H9 (cell line): ENCODE measurements at regions not wholly inside any gene's neighbourhood (a gene's known extent, or its start where the extent isn't known, plus 50 kb on each side); places are given as distances from the start of the nearest gene placed in this dataset.

ENCODE experiments used
- DNase-seq: peaks from one replicate; pipeline ENCODE4 v3.0.0-alpha.2; 2017
- H2AFZ ChIP-seq: one replicate; pipeline ENCODE4 v1.6.1; 2013; ENCODE audit warnings: mild to moderate bottlenecking, low read length, control low read depth, moderate library complexity
- H2AK5ac ChIP-seq: 2 replicates; pipeline ENCODE4 v1.6.1; 2013; ENCODE audit warnings: low read length, control low read depth, mixed read lengths; ENCODE audit not compliant: insufficient read length
- H2BK120ac ChIP-seq: one replicate; pipeline ENCODE4 v1.6.1; 2013; ENCODE audit warnings: low read depth, mild to moderate bottlenecking, low read length, control low read depth, inconsistent platforms; ENCODE audit not compliant: poor library complexity, severe bottlenecking
- H2BK12ac ChIP-seq: 2 replicates; pipeline ENCODE4 v1.6.1; 2013; ENCODE audit warnings: low read length, control low read depth, mixed read lengths, low read depth; ENCODE audit not compliant: insufficient read length
- H2BK15ac ChIP-seq: 2 replicates; pipeline ENCODE4 v1.6.1; 2013; ENCODE audit warnings: low read depth, low read length, control low read depth
- H2BK20ac ChIP-seq: one replicate; pipeline ENCODE4 v1.6.1; 2013; ENCODE audit warnings: low read depth, mild to moderate bottlenecking, low read length, control low read depth, inconsistent platforms; ENCODE audit not compliant: poor library complexity, severe bottlenecking
- H2BK5ac ChIP-seq: 2 replicates; pipeline ENCODE4 v1.6.1; 2013; ENCODE audit warnings: low read length, control low read depth, mixed read lengths; ENCODE audit not compliant: insufficient read length
- H3K14ac ChIP-seq: 2 replicates; pipeline ENCODE4 v1.6.1; 2013; ENCODE audit warnings: low read length, control low read depth; ENCODE audit not compliant: insufficient read depth
- H3K18ac ChIP-seq: 2 replicates; pipeline ENCODE4 v1.6.1; 2013; ENCODE audit warnings: low read depth, mild to moderate bottlenecking, mixed read lengths, low read length, control low read depth; ENCODE audit not compliant: insufficient read length
- H3K23ac ChIP-seq: 2 replicates; pipeline ENCODE4 v1.6.1; 2013; ENCODE audit warnings: low read length, control low read depth, mixed read lengths, low read depth; ENCODE audit not compliant: insufficient read length
- H3K23me2 ChIP-seq: 2 replicates; pipeline ENCODE4 v1.6.1; 2013; ENCODE audit warnings: low read depth, mild to moderate bottlenecking, mixed read lengths, low read length, control low read depth; ENCODE audit not compliant: insufficient read length, poor library complexity, severe bottlenecking
- H3K27ac ChIP-seq: 2 replicates; pipeline ENCODE4 v1.5.1; 2013; ENCODE audit warnings: low read length, control low read depth, mixed read lengths, low read depth; ENCODE audit not compliant: insufficient read length
- H3K27me3 ChIP-seq: 2 replicates; pipeline ENCODE4 v1.6.1; 2013; ENCODE audit warnings: low read length, control low read depth, inconsistent platforms; ENCODE audit not compliant: insufficient read depth
- H3K4ac ChIP-seq: 2 replicates; pipeline ENCODE4 v1.6.1; 2013; ENCODE audit warnings: low read depth, mild to moderate bottlenecking, control low read depth, inconsistent platforms, low read length, moderate library complexity
- H3K4me1 ChIP-seq: 2 replicates; pipeline ENCODE4 v1.6.1; 2013; ENCODE audit warnings: low read length, control low read depth, inconsistent platforms; ENCODE audit not compliant: insufficient read depth
- H3K4me2 ChIP-seq: 2 replicates; pipeline ENCODE4 v1.6.1; 2013; ENCODE audit warnings: low read length, control low read depth, mixed read lengths; ENCODE audit not compliant: insufficient read length, insufficient read depth
- H3K56ac ChIP-seq: 2 replicates; pipeline ENCODE4 v1.6.1; 2013; ENCODE audit warnings: low read depth, mild to moderate bottlenecking, mixed read lengths, low read length, control low read depth; ENCODE audit not compliant: insufficient read length
- H3K79me1 ChIP-seq: 2 replicates; pipeline ENCODE4 v1.6.1; 2013; ENCODE audit warnings: low read depth, mild to moderate bottlenecking, moderate library complexity, low read length, control low read depth, inconsistent platforms; ENCODE audit not compliant: insufficient read depth, poor library complexity, severe bottlenecking
- H3K79me2 ChIP-seq: 2 replicates; pipeline ENCODE4 v1.6.1; 2013; ENCODE audit warnings: low read length, control low read depth, inconsistent platforms; ENCODE audit not compliant: insufficient read depth
- H3K9ac ChIP-seq: 2 replicates; pipeline ENCODE4 v1.6.1; 2013; ENCODE audit warnings: low read length, control low read depth, mixed read lengths; ENCODE audit not compliant: insufficient read length; ENCODE audit errors: extremely low read depth
- H3K9me3 ChIP-seq: one replicate; pipeline ENCODE4 v1.6.1; 2013; ENCODE audit warnings: low read depth, low read length, inconsistent platforms; ENCODE audit not compliant: control insufficient read depth
- H3T11ph ChIP-seq: one replicate; pipeline ENCODE4 v1.6.1; 2013; ENCODE audit warnings: mild to moderate bottlenecking, low read length, control low read depth, inconsistent platforms
- H4K20me1 ChIP-seq: one replicate; pipeline ENCODE4 v1.6.1; 2013; ENCODE audit not compliant: control insufficient read depth, insufficient read length, insufficient read depth
- H4K5ac ChIP-seq: 2 replicates; pipeline ENCODE4 v1.6.1; 2013; ENCODE audit warnings: low read depth, mild to moderate bottlenecking, mixed read lengths, low read length, control low read depth; ENCODE audit not compliant: insufficient read length
- H4K8ac ChIP-seq: replicated peaks from 2 replicates; pipeline ENCODE4 v1.6.1; 2013; ENCODE audit warnings: low read length, control low read depth, mixed read lengths, low read depth; ENCODE audit not compliant: insufficient read length
- H4K91ac ChIP-seq: 2 replicates; pipeline ENCODE4 v1.6.1; 2013; ENCODE audit warnings: low read depth, mild to moderate bottlenecking, moderate library complexity, mixed read lengths, low read length, control low read depth; ENCODE audit not compliant: insufficient read length
- H3K27ac Mint-ChIP-seq, 3 experiments: 2 replicates in 2 of 3; 3 replicates in 1 of 3; pipeline ENCODE4 v1.8.0; 2020 to 2021; ENCODE audit warnings: mixed read lengths in 3 of 3, mild to moderate bottlenecking in 1 of 3, moderate library complexity in 1 of 3
- H3K27me3 Mint-ChIP-seq: 2 replicates; pipeline ENCODE4 v1.8.0; 2021; ENCODE audit warnings: low read depth, mild to moderate bottlenecking, moderate library complexity, mixed read lengths
- H3K36me3 Mint-ChIP-seq, 3 experiments: 2 replicates in 2 of 3; 3 replicates in 1 of 3; pipeline ENCODE4 v1.8.0; 2020 to 2021; ENCODE audit warnings: low read depth in 3 of 3, mixed read lengths in 3 of 3; ENCODE audit not compliant: insufficient read depth in 1 of 3
- H3K4me1 Mint-ChIP-seq, 2 experiments: 2 replicates each; pipeline ENCODE4 v1.8.0; 2020; ENCODE audit warnings: mixed read lengths in 2 of 2
- H3K4me3 Mint-ChIP-seq, 2 experiments: 2 replicates in 1 of 2; 3 replicates in 1 of 2; pipeline ENCODE4 v1.8.0; 2020 to 2021; ENCODE audit warnings: mild to moderate bottlenecking in 2 of 2, mixed read lengths in 2 of 2, moderate library complexity in 1 of 2
- H3K9me3 Mint-ChIP-seq, 2 experiments: 2 replicates in 1 of 2; 3 replicates in 1 of 2; pipeline ENCODE4 v1.8.0; 2020; ENCODE audit warnings: mild to moderate bottlenecking in 2 of 2, mixed read lengths in 2 of 2, moderate library complexity in 1 of 2
- CTCF ChIP-seq: fragments of 200-600 bp; sonication (generic); conservative IDR thresholded peaks from 3 replicates; pipeline ENCODE4 v1.8.0; 2021; ENCODE audit warnings: antibody characterized with exemption, mild to moderate bottlenecking
- WGBS: extraction: QIAGEN DNeasy Blood & Tissue Kit; methylation state at CpG from one replicate; pipeline ENCODE4 v1.1.7; 2013; ENCODE audit warnings: missing lambda C conversion rate, low lambda C conversion rate, mixed read lengths; ENCODE audit not compliant: insufficient read length; ENCODE audit errors: extremely low coverage; 5-methylcytosine and 5-hydroxymethylcytosine counted together

GRCh38 chr1:95641386-95641785 lies 407.4 kb downstream of the RWDD3 start:
- H4K5ac ChIP-seq, result no peak overlapping the region
- H3K18ac ChIP-seq, result no peak overlapping the region
- H3K9ac ChIP-seq, result no peak overlapping the region
- H2BK5ac ChIP-seq, result no peak overlapping the region
- Mint-ChIP-seq H3K27me3 (no peaks in the 10 kb centered on the region), H3K4me3 (no peak overlapping the region), H3K27ac (no peak overlapping the region), H3K4me1 (no peaks in the 10 kb centered on the region), H3K36me3 (no peaks in the 10 kb centered on the region; a peak in 2 of 7 replicates), H3K9me3 (no peaks in the 10 kb centered on the region; a peak in 1 of 5 replicates)
- no peak overlapping the region for H3K4ac ChIP-seq
- no peaks in the 10 kb centered on the region for H3K23me2 ChIP-seq
- no peaks in the 10 kb centered on the region for H3K79me2 ChIP-seq
- no peaks in the 10 kb centered on the region for H4K20me1 ChIP-seq
- H2BK12ac ChIP-seq, result no peak overlapping the region
- no peak overlapping the region for H2AFZ ChIP-seq
- DNase-seq, result no peak
- H3K56ac ChIP-seq, result no peak overlapping the region
- no peak overlapping the region for H2BK20ac ChIP-seq
- no peak overlapping the region for H3K27ac ChIP-seq
- no peaks in the 10 kb centered on the region for H3K4me1 ChIP-seq
- WGBS, result no CpG with 5 or more reads among the region's 2 CpGs
- H2AK5ac ChIP-seq, result no peak overlapping the region
- H3K79me1 ChIP-seq, result no peaks in the 10 kb centered on the region
- H3K4me2 ChIP-seq, result no peak overlapping the region
- no peak overlapping the region for H3K14ac ChIP-seq
- H3K27me3 ChIP-seq, result no peaks in the 10 kb centered on the region
- H2BK120ac ChIP-seq, result no peak overlapping the region
- no peak for TF ChIP-seq CTCF
- no peak overlapping the region for H3T11ph ChIP-seq
- H3K9me3 ChIP-seq, result no peaks in the 10 kb centered on the region
- no peak overlapping the region for H4K8ac ChIP-seq
- no peak overlapping the region for H2BK15ac ChIP-seq
- no peak overlapping the region for H4K91ac ChIP-seq
- no peak overlapping the region for H3K23ac ChIP-seq
